GM12873 (cell line): ENCODE measurements at regions not wholly inside any gene's neighbourhood (a gene's known extent, or its start where the extent isn't known, plus 50 kb on each side); places are given as distances from the start of the nearest gene placed in this dataset.

Experiments used
- TF ChIP-seq, protein P1 (sequence below): IDR thresholded peaks from 2 replicates; pipeline ENCODE4 v1.5.1; 2012; ENCODE audit warnings: low read depth, mild to moderate bottlenecking, moderate library complexity, low read length, control low read depth; ENCODE audit not compliant: insufficient read depth; ENCODE audit errors: missing control alignments

- TF ChIP-seq, protein P1, sequence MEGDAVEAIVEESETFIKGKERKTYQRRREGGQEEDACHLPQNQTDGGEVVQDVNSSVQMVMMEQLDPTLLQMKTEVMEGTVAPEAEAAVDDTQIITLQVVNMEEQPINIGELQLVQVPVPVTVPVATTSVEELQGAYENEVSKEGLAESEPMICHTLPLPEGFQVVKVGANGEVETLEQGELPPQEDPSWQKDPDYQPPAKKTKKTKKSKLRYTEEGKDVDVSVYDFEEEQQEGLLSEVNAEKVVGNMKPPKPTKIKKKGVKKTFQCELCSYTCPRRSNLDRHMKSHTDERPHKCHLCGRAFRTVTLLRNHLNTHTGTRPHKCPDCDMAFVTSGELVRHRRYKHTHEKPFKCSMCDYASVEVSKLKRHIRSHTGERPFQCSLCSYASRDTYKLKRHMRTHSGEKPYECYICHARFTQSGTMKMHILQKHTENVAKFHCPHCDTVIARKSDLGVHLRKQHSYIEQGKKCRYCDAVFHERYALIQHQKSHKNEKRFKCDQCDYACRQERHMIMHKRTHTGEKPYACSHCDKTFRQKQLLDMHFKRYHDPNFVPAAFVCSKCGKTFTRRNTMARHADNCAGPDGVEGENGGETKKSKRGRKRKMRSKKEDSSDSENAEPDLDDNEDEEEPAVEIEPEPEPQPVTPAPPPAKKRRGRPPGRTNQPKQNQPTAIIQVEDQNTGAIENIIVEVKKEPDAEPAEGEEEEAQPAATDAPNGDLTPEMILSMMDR, result no peak
These were observed 222.6 kb downstream of the SNX18 start for GRCh38 chr5:54740141-54740540.

- TF ChIP-seq, protein P1, result no peak
These were observed 221.8 kb downstream of the SNX18 start for GRCh38 chr5:54739371-54739770.

DNA sequence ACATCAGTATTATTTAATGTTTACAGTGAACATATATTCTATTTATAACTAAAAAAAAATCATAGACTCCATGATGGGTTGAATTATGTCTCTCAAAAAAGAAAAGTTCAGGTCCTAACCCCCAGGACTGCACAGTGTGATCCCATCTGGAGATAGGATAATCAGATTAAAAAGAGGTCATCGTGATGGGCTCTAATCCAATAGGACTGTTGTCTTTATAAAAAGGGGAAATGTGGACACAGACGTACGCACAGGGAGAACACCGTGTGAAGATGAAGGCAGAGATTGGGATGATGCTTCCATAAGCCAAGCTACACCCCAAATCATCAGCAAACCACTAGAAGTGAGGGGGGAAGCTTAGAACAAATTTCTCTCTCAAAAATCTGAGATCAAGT, 221.4 kb downstream of the SNX18 start:
- TF ChIP-seq, protein P1, result no peak

GRCh38 chr5:54738118-54738972, 220.8 kb downstream of the SNX18 start:
- TF ChIP-seq, protein P1, result no peak

DNA sequence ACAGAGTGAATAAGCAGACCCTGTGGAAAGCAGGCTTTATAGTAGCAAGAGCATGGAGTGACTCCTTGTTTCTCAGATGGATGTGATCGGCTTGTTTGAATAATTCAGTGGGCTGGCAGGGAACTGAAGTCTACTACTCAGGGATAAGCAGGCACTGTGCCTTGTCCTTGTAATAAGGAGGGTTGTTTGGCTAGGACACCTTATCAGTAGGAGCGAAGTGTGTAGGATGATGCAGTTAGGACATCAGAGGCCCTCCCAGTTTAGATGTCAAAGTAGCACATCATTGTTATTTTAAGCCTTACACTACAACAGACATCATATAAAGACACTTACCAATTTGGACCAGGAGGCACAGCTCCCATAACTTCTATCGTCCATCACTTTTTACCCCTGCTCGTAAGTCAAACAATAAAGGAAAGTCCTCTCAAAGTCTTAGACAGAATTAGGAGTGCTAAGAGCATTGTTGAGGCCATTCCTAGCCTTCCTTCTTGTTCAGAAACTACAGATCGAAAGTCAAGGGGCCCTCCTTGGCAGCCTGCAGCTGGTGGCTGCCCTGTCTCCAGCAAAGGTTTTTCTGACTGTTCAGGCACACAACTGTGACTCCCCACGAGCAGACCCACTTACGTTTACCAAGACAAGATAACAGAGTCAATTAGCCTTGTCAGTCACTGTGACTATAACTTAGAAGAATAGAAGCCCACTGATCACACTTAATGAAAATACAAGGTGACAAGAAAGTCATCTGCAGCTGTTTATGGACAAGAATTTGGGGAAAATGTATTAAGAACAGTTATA, 218.6 kb downstream of the SNX18 start:
- TF ChIP-seq, protein P1, result no peak

DNA sequence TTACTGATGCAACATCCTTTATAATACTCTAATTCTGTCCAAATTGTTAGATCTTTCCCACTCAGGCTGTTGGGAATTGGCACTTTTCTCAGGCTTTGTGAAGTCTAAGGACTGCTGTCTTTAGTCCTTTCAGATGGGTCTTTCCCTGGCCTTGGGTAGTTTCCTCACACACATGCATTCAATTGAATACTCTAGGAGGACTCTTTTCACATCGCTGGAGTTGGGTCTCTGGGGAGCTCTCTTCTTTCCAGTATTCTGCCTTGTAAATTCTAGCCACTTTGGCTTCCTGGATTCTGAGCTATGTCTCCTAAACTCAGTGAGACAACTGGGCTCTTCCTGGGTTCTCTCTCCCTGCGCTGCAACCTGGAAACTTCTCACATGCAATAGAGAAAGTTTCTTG, 215.5 kb downstream of the SNX18 start:
- TF ChIP-seq, protein P1, result no peak

- TF ChIP-seq, protein P1, result no peak
These were observed 214.5 kb downstream of the SNX18 start for GRCh38 chr5:54732108-54732507.
